GM23248 (cell line): ENCODE measurements at regions not wholly inside any gene's neighbourhood (a gene's known extent, or its start where the extent isn't known, plus 50 kb on each side); places are given as distances from the start of the nearest gene placed in this dataset.

Experiments used
- EZH2 ChIP-seq: fragments of 200-600 bp; sonication (generic); IDR thresholded peaks from 2 replicates; pipeline ENCODE4 v1.6.1; 2018; ENCODE audit warnings: antibody characterized with exemption, mild to moderate bottlenecking; ENCODE audit not compliant: insufficient read depth, poor library complexity, severe bottlenecking
- EZH2phosphoT487 ChIP-seq: fragments of 200-600 bp; sonication (generic); IDR thresholded peaks from 2 replicates; pipeline ENCODE4 v1.6.1; 2018; ENCODE audit warnings: antibody characterized with exemption, moderate library complexity, mild to moderate bottlenecking, low read depth; ENCODE audit not compliant: insufficient read depth

- TF ChIP-seq EZH2 (no peak), EZH2phosphoT487 (no peak)
Observed at GRCh38 chr5:121025671-121026070, 561.6 kb downstream of the PRR16 start.
